Endothelial cell (in vitro differentiated cells): ENCODE measurements at regions not wholly inside any gene's neighbourhood (a gene's known extent, or its start where the extent isn't known, plus 50 kb on each side); places are given as distances from the start of the nearest gene placed in this dataset.
A peak's percentile ranks its signal among the peaks of the same experiment; 100 is the strongest.
"Not testable (repeated sequence)": the region's sequence is repeated elsewhere in the genome, so short reads cannot be mapped to it uniquely, and the experiment has no call there.

ENCODE experiments used
- DNase-seq: peaks from one replicate; pipeline ENCODE4 v3.0.0; 2021; ENCODE audit warnings: low spot score
- H3K27ac Mint-ChIP-seq: one replicate; pipeline ENCODE4 v1.8.0; 2021; ENCODE audit warnings: mixed read lengths, inconsistent platforms; ENCODE audit not compliant: unreplicated experiment
- H3K27me3 Mint-ChIP-seq: one replicate; pipeline ENCODE4 v1.8.0; 2021; ENCODE audit warnings: mild to moderate bottlenecking, moderate library complexity, mixed read lengths, inconsistent platforms; ENCODE audit not compliant: unreplicated experiment
- H3K36me3 Mint-ChIP-seq: one replicate; pipeline ENCODE4 v1.8.0; 2021; ENCODE audit warnings: mild to moderate bottlenecking, low read depth, mixed read lengths, inconsistent platforms; ENCODE audit not compliant: unreplicated experiment
- H3K4me1 Mint-ChIP-seq: one replicate; pipeline ENCODE4 v1.8.0; 2021; ENCODE audit warnings: mild to moderate bottlenecking, mixed read lengths, inconsistent platforms; ENCODE audit not compliant: unreplicated experiment
- H3K4me3 Mint-ChIP-seq: one replicate; pipeline ENCODE4 v1.8.0; 2021; ENCODE audit warnings: mild to moderate bottlenecking, mixed read lengths, inconsistent platforms; ENCODE audit not compliant: unreplicated experiment
- H3K9me3 Mint-ChIP-seq: one replicate; pipeline ENCODE4 v1.8.0; 2021; ENCODE audit warnings: mixed read lengths, inconsistent platforms; ENCODE audit not compliant: unreplicated experiment
- CTCF ChIP-seq: fragments of 200-600 bp; sonication (generic); IDR thresholded peaks from one replicate; pipeline ENCODE4 v1.5.0; 2021; ENCODE audit warnings: antibody characterized with exemption; ENCODE audit not compliant: unreplicated experiment

DNA sequence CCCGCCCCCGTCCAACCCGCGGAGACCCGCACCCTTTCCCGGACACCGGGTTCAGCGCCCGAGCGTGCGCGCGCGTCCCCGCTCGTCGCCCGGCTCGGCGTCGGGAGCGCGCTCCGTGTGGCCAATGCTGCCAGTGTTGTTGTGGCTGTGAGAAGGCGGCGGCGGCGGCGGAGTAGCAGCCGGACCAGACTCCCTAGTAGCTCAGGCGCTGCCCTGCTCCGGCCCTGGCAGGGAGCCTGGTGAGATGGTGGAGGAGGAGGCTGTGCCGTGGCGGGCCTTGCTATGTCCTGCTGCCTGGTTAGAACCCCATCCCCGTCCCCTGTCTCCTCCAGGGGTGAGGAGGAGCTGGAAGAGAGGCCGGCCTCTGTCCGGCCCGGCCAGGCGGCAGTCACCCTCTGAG is 553.2 kb downstream of the TUBA3C start:
- Mint-ChIP-seq H3K36me3 (no peaks in the 10 kb centered on the region), H3K27me3 (no peaks in the 10 kb centered on the region), H3K9me3 (peaks cover 5% of the 10 kb centered on the region), H3K27ac (no peak overlapping the region), H3K4me1 (no peaks in the 10 kb centered on the region), H3K4me3 (no peak overlapping the region)
- no peak for DNase-seq
- TF ChIP-seq CTCF = no peak

DNA sequence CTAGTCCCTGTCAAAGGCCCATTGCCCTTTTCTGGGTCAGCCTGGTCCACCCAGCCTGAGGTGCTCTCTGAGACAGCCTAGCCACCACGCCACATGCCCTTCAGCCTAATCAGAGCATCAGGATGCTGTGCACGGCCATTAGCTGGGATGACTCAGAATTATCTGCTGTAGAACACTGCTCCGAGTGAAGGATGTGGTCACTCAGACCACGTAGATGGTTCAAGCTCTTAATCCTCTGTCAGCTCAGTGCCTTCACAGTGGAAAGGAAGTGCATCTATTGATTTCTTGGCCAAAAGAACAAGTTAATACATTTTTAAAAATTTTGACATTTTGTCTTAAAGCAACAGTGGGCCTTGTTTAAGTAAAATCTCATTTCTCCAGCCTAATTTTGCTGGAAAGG is 557.6 kb downstream of the TUBA3C start:
- H3K4me3 Mint-ChIP-seq, DNase-seq, H3K36me3 Mint-ChIP-seq, H3K4me1 Mint-ChIP-seq, H3K27ac Mint-ChIP-seq, H3K9me3 Mint-ChIP-seq, H3K27me3 Mint-ChIP-seq: not testable (repeated sequence)

DNA sequence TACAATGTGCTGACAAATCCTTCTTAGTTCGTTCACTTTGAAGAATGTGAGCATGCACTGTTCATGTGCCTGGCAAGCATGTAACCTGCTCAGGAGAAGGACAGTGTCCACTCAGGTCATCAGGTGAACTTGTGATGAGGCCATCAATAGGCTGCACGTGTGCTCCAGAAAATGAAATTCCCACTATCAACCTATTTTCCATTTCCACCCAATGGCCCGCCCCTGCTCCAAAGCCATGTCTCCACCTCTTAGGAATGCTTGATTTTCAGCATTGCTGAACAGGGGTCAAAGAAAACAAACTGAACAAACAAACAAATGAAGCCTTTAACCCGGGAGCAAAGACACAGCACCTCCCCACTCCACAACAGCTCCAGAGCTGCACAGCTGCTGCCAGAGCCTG is 563.2 kb downstream of the TUBA3C start:
- H3K4me3 Mint-ChIP-seq, H3K9me3 Mint-ChIP-seq, H3K36me3 Mint-ChIP-seq, H3K27me3 Mint-ChIP-seq, H3K4me1 Mint-ChIP-seq, DNase-seq, H3K27ac Mint-ChIP-seq: not testable (repeated sequence)

- not testable (repeated sequence) for H3K27me3 Mint-ChIP-seq, DNase-seq, H3K4me3 Mint-ChIP-seq, H3K9me3 Mint-ChIP-seq, H3K4me1 Mint-ChIP-seq, H3K36me3 Mint-ChIP-seq, H3K27ac Mint-ChIP-seq
These were observed 571.1 kb downstream of the TUBA3C start for GRCh38 chr13:18610476-18610875.

DNA sequence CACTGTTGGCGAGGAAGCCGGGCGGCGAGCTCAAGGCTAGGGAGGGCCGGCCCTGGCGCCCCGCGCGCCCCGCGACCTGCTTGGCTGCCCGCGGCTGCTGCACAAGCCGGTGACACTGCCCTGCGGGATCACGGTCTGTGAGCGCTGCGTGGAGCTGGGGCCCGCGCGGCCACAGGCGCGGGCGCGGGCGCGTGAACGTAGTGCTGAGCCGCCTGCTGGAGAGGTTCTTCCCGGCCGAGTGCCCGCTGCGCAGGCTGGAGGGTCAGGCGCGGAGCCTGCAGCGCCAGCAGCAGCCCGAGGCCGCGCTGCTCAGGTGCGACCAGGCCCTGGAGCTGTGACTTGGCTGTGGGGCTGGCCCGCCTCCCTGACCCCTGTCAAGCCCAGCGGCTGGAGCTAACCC is 572.3 kb downstream of the TUBA3C start:
- not testable (repeated sequence) for H3K27me3 Mint-ChIP-seq, H3K27ac Mint-ChIP-seq, DNase-seq, H3K9me3 Mint-ChIP-seq, H3K4me3 Mint-ChIP-seq, H3K36me3 Mint-ChIP-seq, H3K4me1 Mint-ChIP-seq

GRCh38 chr13:18608851-18609250 is 572.8 kb downstream of the TUBA3C start:
- not testable (repeated sequence) for H3K27ac Mint-ChIP-seq, H3K36me3 Mint-ChIP-seq, DNase-seq, H3K4me3 Mint-ChIP-seq, H3K4me1 Mint-ChIP-seq, H3K9me3 Mint-ChIP-seq, H3K27me3 Mint-ChIP-seq

DNA sequence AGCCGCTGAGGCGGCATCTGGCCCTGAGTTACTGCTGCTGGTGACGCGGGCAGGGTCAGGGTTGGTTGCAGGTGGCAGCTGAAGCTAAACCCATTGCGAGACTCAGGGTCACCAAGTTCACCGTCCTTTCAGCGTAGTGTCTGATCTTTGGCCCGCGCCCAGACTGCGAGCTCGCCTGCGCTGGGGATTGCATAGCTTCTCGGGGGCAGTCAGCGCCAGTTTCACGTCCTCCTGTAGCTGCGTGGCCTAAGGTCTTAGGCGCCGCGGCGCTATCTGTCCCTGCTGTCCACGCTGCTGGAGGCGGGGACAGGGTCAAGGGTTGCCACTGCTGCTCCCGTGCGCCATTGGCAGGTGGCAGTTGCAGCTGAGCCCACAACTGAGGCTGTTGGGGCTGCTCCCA is 581.3 kb downstream of the TUBA3C start:
- H3K9me3 Mint-ChIP-seq = peaks cover 12% of the 10 kb centered on the region

GRCh38 chr13:18599791-18600211 is 581.8 kb downstream of the TUBA3C start:
- H3K9me3 Mint-ChIP-seq = peaks cover 12% of the 10 kb centered on the region
- H3K4me3 Mint-ChIP-seq, H3K4me1 Mint-ChIP-seq, DNase-seq, H3K27ac Mint-ChIP-seq, H3K36me3 Mint-ChIP-seq, H3K27me3 Mint-ChIP-seq: not testable (repeated sequence)
- peak; percentile 22 for TF ChIP-seq CTCF

More for the DNA sequence above, 581.3 kb downstream of the TUBA3C start:
- H3K36me3 Mint-ChIP-seq, H3K27me3 Mint-ChIP-seq, DNase-seq, H3K4me1 Mint-ChIP-seq, H3K4me3 Mint-ChIP-seq, H3K27ac Mint-ChIP-seq: not testable (repeated sequence)

- not testable (repeated sequence) for H3K27me3 Mint-ChIP-seq, DNase-seq, H3K36me3 Mint-ChIP-seq, H3K27ac Mint-ChIP-seq, H3K4me1 Mint-ChIP-seq, H3K4me3 Mint-ChIP-seq
- H3K9me3 Mint-ChIP-seq = peaks cover 18% of the 10 kb centered on the region
These were observed 583.1 kb downstream of the TUBA3C start for GRCh38 chr13:18598543-18598942.

- not testable (repeated sequence) for DNase-seq, H3K27ac Mint-ChIP-seq, H3K4me1 Mint-ChIP-seq, H3K27me3 Mint-ChIP-seq, H3K4me3 Mint-ChIP-seq, H3K36me3 Mint-ChIP-seq
- H3K9me3 Mint-ChIP-seq = peaks cover 18% of the 10 kb centered on the region
These were observed 583.7 kb downstream of the TUBA3C start for GRCh38 chr13:18597940-18598339.

DNA sequence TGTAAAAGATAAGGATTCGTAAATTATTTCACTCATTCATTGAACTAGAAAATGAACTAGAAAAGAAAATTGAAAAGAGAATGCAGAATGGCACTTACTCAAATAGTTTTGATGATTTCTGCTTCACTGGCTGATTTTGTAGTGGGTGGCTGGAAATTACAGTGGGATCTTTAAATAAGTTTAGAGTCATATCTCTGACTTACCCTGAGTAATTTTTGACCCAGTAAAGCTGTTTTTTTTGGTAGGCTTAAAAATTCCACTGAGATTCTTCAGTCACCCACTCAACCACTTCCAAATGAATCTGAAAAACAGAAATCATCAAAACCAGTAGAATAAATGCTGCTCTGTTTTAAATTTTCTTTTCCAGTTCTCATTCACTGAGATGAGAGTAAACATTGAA is 604.5 kb downstream of the TUBA3C start:
- not testable (repeated sequence) for DNase-seq, H3K27me3 Mint-ChIP-seq, H3K27ac Mint-ChIP-seq, H3K4me3 Mint-ChIP-seq, H3K4me1 Mint-ChIP-seq, H3K36me3 Mint-ChIP-seq, H3K9me3 Mint-ChIP-seq
